Natural killer cell (primary cell): ENCODE measurements at regions not wholly inside any gene's neighbourhood (a gene's known extent, or its start where the extent isn't known, plus 50 kb on each side); places are given as distances from the start of the nearest gene placed in this dataset.

Experiments
- ATAC-seq, 3 donors: fragments of 150-1000 bp in 2 of 3; fragments of 200-7000 bp in 1 of 3; cut with Tn5 transposase; 1 replicate in 1 of 3; 2 replicates in 2 of 3; pipeline ENCODE4 v1.10.0; 2021; ENCODE audit warnings: mild to moderate bottlenecking in 2 of 3, moderate library complexity in 2 of 3
- DNase-seq, 2 donors: peaks; one replicate each; pipeline versions ENCODE4 v3.0.0 to v3.0.0-alpha.2; 2013 to 2021; ENCODE audit warnings: mixed read lengths in 1 of 2
- H3K27ac ChIP-seq: one replicate; pipeline ENCODE4 v1.5.1; 2013; ENCODE audit warnings: mild to moderate bottlenecking, low read length
- H3K27me3 ChIP-seq: one replicate; pipeline ENCODE4 v1.6.1; 2013; ENCODE audit warnings: low read length; ENCODE audit not compliant: control insufficient read depth, insufficient read depth
- H3K36me3 ChIP-seq: one replicate; pipeline ENCODE4 v1.6.1; 2013; ENCODE audit warnings: low read length; ENCODE audit not compliant: control insufficient read depth, insufficient read depth
- H3K4me1 ChIP-seq: one replicate; pipeline ENCODE4 v1.6.1; 2013; ENCODE audit warnings: low read length; ENCODE audit not compliant: control insufficient read depth, insufficient read depth
- H3K4me3 ChIP-seq: one replicate; pipeline ENCODE4 v1.5.1; 2013; ENCODE audit warnings: low read length
- H3K9me3 ChIP-seq: one replicate; pipeline ENCODE4 v1.6.1; 2013; ENCODE audit warnings: low read length; ENCODE audit not compliant: control insufficient read depth, insufficient read depth
- H3K27ac Mint-ChIP-seq, 2 donors: one replicate each; pipeline ENCODE4 v1.8.0; 2022; ENCODE audit warnings: mild to moderate bottlenecking in 2 of 2, mixed read lengths in 2 of 2, moderate library complexity in 1 of 2
- H3K27me3 Mint-ChIP-seq, 2 donors: one replicate each; pipeline ENCODE4 v1.8.0; 2022; ENCODE audit warnings: low read depth in 2 of 2, mixed read lengths in 2 of 2
- H3K36me3 Mint-ChIP-seq: one replicate; pipeline ENCODE4 v1.8.0; 2022; ENCODE audit warnings: mixed read lengths
- H3K4me1 Mint-ChIP-seq, 2 donors: one replicate each; pipeline ENCODE4 v1.8.0; 2022; ENCODE audit warnings: mixed read lengths in 2 of 2
- H3K4me3 Mint-ChIP-seq: one replicate; pipeline ENCODE4 v1.8.0; 2022; ENCODE audit warnings: mild to moderate bottlenecking, moderate library complexity, mixed read lengths
- H3K9me3 Mint-ChIP-seq, 2 donors: one replicate each; pipeline ENCODE4 v1.8.0; 2022; ENCODE audit warnings: mixed read lengths in 2 of 2
- CTCF ChIP-seq: fragments of 200-600 bp; IDR thresholded peaks from one replicate; pipeline ENCODE4 v1.8.0; 2022; ENCODE audit warnings: antibody characterized with exemption
- WGBS: methylation state at CpG from one replicate; pipeline ENCODE4 v1.1.7; 2013; ENCODE audit warnings: missing lambda C conversion rate; ENCODE audit not compliant: insufficient coverage; 5-methylcytosine and 5-hydroxymethylcytosine counted together
- intact Hi-C: fragments of 100-400 bp; cut with micrococcal nuclease; formaldehyde crosslinking; loops from one replicate; pipeline ENCODE4 v1.14.2; 2022

GRCh38 chr6:141667580-141668309 is 465.0 kb upstream of the GJE1 start:
- Histone ChIP-seq H3K4me3 (no peak overlapping the region), H3K27me3 (no peaks in the 10 kb centered on the region), H3K27ac (no peak overlapping the region), H3K36me3 (no peaks in the 10 kb centered on the region), H3K4me1 (no peaks in the 10 kb centered on the region), H3K9me3 (no peaks in the 10 kb centered on the region)
- Mint-ChIP-seq H3K27ac (no peak overlapping the region), H3K36me3 (no peaks in the 10 kb centered on the region), H3K9me3 (peaks cover 0 to 11% of the 10 kb centered on the region in 2 donors), H3K4me1 (no peaks in the 10 kb centered on the region), H3K4me3 (no peak overlapping the region), H3K27me3 (no peaks in the 10 kb centered on the region)
- intact Hi-C loops: no loop called here
- no peak for TF ChIP-seq CTCF
- WGBS: 63% methylated on average over 3 of the region's 3 CpGs
- DNase-seq (no peak), ATAC-seq (no peak)

- no peak overlapping the region for H3K4me3 ChIP-seq
- no peaks in the 10 kb centered on the region for H3K27me3 ChIP-seq
- no peak overlapping the region for H3K4me3 Mint-ChIP-seq
- H3K27ac ChIP-seq: no peak overlapping the region
- no peak overlapping the region for H3K27ac Mint-ChIP-seq
- WGBS: 83% methylated on average over 1 of the region's 1 CpG
- H3K4me1 ChIP-seq: no peaks in the 10 kb centered on the region
- DNase-seq (no peak), ATAC-seq (no peak)
- H3K4me1 Mint-ChIP-seq: no peaks in the 10 kb centered on the region
- TF ChIP-seq CTCF: no peak
- H3K9me3 Mint-ChIP-seq: peaks cover 0 to 11% of the 10 kb centered on the region in 2 donors
- H3K36me3 ChIP-seq: no peaks in the 10 kb centered on the region
- no peaks in the 10 kb centered on the region for H3K27me3 Mint-ChIP-seq
- no peaks in the 10 kb centered on the region for H3K9me3 ChIP-seq
- no peaks in the 10 kb centered on the region for H3K36me3 Mint-ChIP-seq
- intact Hi-C loops: no loop called here
Measured at GRCh38 chr6:141666187-141666586, 466.5 kb upstream of the GJE1 start.

- Mint-ChIP-seq H3K4me1 (no peaks in the 10 kb centered on the region), H3K27ac (no peak overlapping the region), H3K27me3 (no peaks in the 10 kb centered on the region), H3K36me3 (no peaks in the 10 kb centered on the region), H3K4me3 (no peak overlapping the region), H3K9me3 (peaks cover 0 to 11% of the 10 kb centered on the region in 2 donors)
- Histone ChIP-seq H3K4me3 (no peak overlapping the region), H3K9me3 (no peaks in the 10 kb centered on the region), H3K27me3 (no peaks in the 10 kb centered on the region), H3K36me3 (no peaks in the 10 kb centered on the region), H3K4me1 (no peaks in the 10 kb centered on the region), H3K27ac (no peak overlapping the region)
- no peak for TF ChIP-seq CTCF
- ATAC-seq (no peak), DNase-seq (no peak)
- WGBS: 52% methylated on average over 2 of the region's 2 CpGs
- intact Hi-C loops: no loop called here
Measured at GRCh38 chr6:141664744-141665143, 468.0 kb upstream of the GJE1 start.

- no peaks in the 10 kb centered on the region for H3K27me3 ChIP-seq
- Mint-ChIP-seq H3K9me3 (peaks cover 0 to under 1% of the 10 kb centered on the region in 2 donors), H3K27me3 (no peaks in the 10 kb centered on the region), H3K27ac (no peak overlapping the region), H3K36me3 (no peaks in the 10 kb centered on the region), H3K4me1 (no peaks in the 10 kb centered on the region), H3K4me3 (no peak overlapping the region)
- no peak overlapping the region for H3K27ac ChIP-seq
- intact Hi-C loops: no loop called here
- H3K9me3 ChIP-seq: no peaks in the 10 kb centered on the region
- 100% methylated on average over 1 of the region's 3 CpGs for WGBS
- H3K4me3 ChIP-seq: no peak overlapping the region
- ATAC-seq: no peak
- no peak for TF ChIP-seq CTCF
- no peaks in the 10 kb centered on the region for H3K4me1 ChIP-seq
- no peak for DNase-seq
- no peaks in the 10 kb centered on the region for H3K36me3 ChIP-seq
Measured at GRCh38 chr6:141659582-141659981, 473.1 kb upstream of the GJE1 start.
